ENCODE measurements at regions not wholly inside any gene's neighbourhood (a gene's known extent, or its start where the extent isn't known, plus 50 kb on each side); places are given as distances from the start of the nearest gene placed in this dataset.
A peak's percentile ranks its signal among the peaks of the same experiment; 100 is the strongest.
"Not testable (repeated sequence)": the region's sequence is repeated elsewhere in the genome, so short reads cannot be mapped to it uniquely, and the experiment has no call there.

GRCh38 chrX:121172703-121173102, 125.3 kb downstream of the GLUD2 start:
- no peak for DNase-seq

GRCh38 chrX:121179972-121180371, 132.6 kb downstream of the GLUD2 start:
- no peak for DNase-seq

- no peak for DNase-seq
Measured at GRCh38 chrX:121191779-121192178, 144.4 kb downstream of the GLUD2 start.

GRCh38 chrX:121195719-121196118, 148.3 kb downstream of the GLUD2 start:
- no peak for DNase-seq

GRCh38 chrX:121196872-121197444, 149.5 kb downstream of the GLUD2 start:
- DNase-seq, result not testable (repeated sequence)

- DNase-seq, result no peak
Measured at GRCh38 chrX:121208563-121208962, 161.2 kb downstream of the GLUD2 start.

- no peak for DNase-seq
Measured at GRCh38 chrX:121216641-121217374, 169.4 kb downstream of the GLUD2 start.

- DNase-seq, result no peak
Measured at GRCh38 chrX:121221322-121221977, 174.0 kb downstream of the GLUD2 start.

GRCh38 chrX:121227888-121228287, 180.5 kb downstream of the GLUD2 start:
- DNase-seq, result no peak

- DNase-seq, result no peak
Measured at GRCh38 chrX:121231566-121232358, 184.4 kb downstream of the GLUD2 start.

GRCh38 chrX:121236040-121236439, 188.6 kb downstream of the GLUD2 start:
- no peak for DNase-seq

- DNase-seq, result no peak
Measured at GRCh38 chrX:121238093-121238492, 190.7 kb downstream of the GLUD2 start.

GRCh38 chrX:121244511-121244910, 197.1 kb downstream of the GLUD2 start:
- DNase-seq, result no peak

- no peak for DNase-seq
Measured at GRCh38 chrX:121245763-121246162, 198.4 kb downstream of the GLUD2 start.

- DNase-seq, result peak; percentile 50
Measured at GRCh38 chrX:121254336-121254735, 206.9 kb downstream of the GLUD2 start.

- DNase-seq, result no peak
Measured at GRCh38 chrX:121256647-121257046, 209.2 kb downstream of the GLUD2 start.

GRCh38 chrX:121258545-121258944, 211.1 kb downstream of the GLUD2 start:
- no peak for DNase-seq

GRCh38 chrX:121259170-121259569, 211.8 kb downstream of the GLUD2 start:
- DNase-seq, result no peak

GRCh38 chrX:121260596-121261240, 213.3 kb downstream of the GLUD2 start:
- DNase-seq, result peak; percentile 54

- no peak for DNase-seq
Measured at GRCh38 chrX:121283921-121284320, 236.5 kb downstream of the GLUD2 start.

- no peak for DNase-seq
Measured at GRCh38 chrX:121298499-121298898, 251.1 kb downstream of the GLUD2 start.

- no peak for DNase-seq
Measured at GRCh38 chrX:121301356-121301755, 253.9 kb downstream of the GLUD2 start.

GRCh38 chrX:121301822-121302221, 254.4 kb downstream of the GLUD2 start:
- no peak for DNase-seq

All from islet precursor cell (in vitro differentiated cells).